ENCODE measurements at regions not wholly inside any gene's neighbourhood (a gene's known extent, or its start where the extent isn't known, plus 50 kb on each side); places are given as distances from the start of the nearest gene placed in this dataset.

- Histone ChIP-seq H3K14ac (ENCODE audit: insufficient read depth, low read length) (no peak overlapping the region), H3K79me1 (ENCODE audit: insufficient read depth, low read depth, low read length, poor library complexity, severe bottlenecking) (no peaks in the 10 kb centered on the region), H3K9me3 (ENCODE audit: control insufficient read depth, low read depth, low read length) (no peaks in the 10 kb centered on the region), H3T11ph (ENCODE audit: low read length) (no peak overlapping the region), H2BK15ac (ENCODE audit: low read depth, low read length) (no peak overlapping the region), H2BK5ac (ENCODE audit: insufficient read length, low read length) (no peak overlapping the region), H2AFZ (ENCODE audit: low read length) (no peak overlapping the region), H3K18ac (ENCODE audit: insufficient read length, low read depth, low read length) (no peak overlapping the region), H3K23ac (ENCODE audit: insufficient read length, low read depth, low read length) (no peak overlapping the region), H3K27ac (ENCODE audit: insufficient read length, low read depth, low read length) (no peak overlapping the region), H3K4ac (ENCODE audit: low read depth, low read length) (no peak overlapping the region), H3K9ac (ENCODE audit: extremely low read depth, insufficient read length, low read length) (no peak overlapping the region), H2BK12ac (ENCODE audit: insufficient read length, low read depth, low read length) (no peak overlapping the region), H3K79me2 (ENCODE audit: insufficient read depth, low read length) (no peaks in the 10 kb centered on the region), H4K20me1 (ENCODE audit: control insufficient read depth, insufficient read depth, insufficient read length) (no peaks in the 10 kb centered on the region), H2BK20ac (ENCODE audit: low read depth, low read length, poor library complexity, severe bottlenecking) (no peak overlapping the region), H4K8ac (replicated peaks; ENCODE audit: insufficient read length, low read depth, low read length) (no peak overlapping the region), H4K5ac (ENCODE audit: insufficient read length, low read depth, low read length) (no peak overlapping the region), H3K56ac (ENCODE audit: insufficient read length, low read depth, low read length) (no peak overlapping the region), H3K4me1 (ENCODE audit: insufficient read depth, low read length) (no peaks in the 10 kb centered on the region), H4K91ac (ENCODE audit: insufficient read length, low read depth, low read length) (no peak overlapping the region), H3K4me2 (ENCODE audit: insufficient read depth, insufficient read length, low read length) (no peak overlapping the region), H3K23me2 (ENCODE audit: insufficient read length, low read depth, low read length, poor library complexity, severe bottlenecking) (no peaks in the 10 kb centered on the region), H3K27me3 (ENCODE audit: insufficient read depth, low read length) (no peaks in the 10 kb centered on the region), H2BK120ac (ENCODE audit: low read depth, low read length, poor library complexity, severe bottlenecking) (no peak overlapping the region), H2AK5ac (ENCODE audit: insufficient read length, low read length) (no peak overlapping the region)
- no CpG with 5 or more reads among the region's 2 CpGs for WGBS (ENCODE audit: extremely low coverage, insufficient read length, low lambda C conversion rate)
- H3K9me3 Mint-ChIP-seq: no peaks in the 10 kb centered on the region
- no peaks in the 10 kb centered on the region for H3K36me3 Mint-ChIP-seq (ENCODE audit: insufficient read depth in 1 of 3, low read depth in 3 of 3)
- H3K27me3 Mint-ChIP-seq (ENCODE audit: low read depth): no peaks in the 10 kb centered on the region
- H3K4me3 Mint-ChIP-seq: no peak overlapping the region
- H3K4me1 Mint-ChIP-seq: peaks cover 0 to 4% of the 10 kb centered on the region in 2 experiments; a peak in 1 of 4 replicates
- TF ChIP-seq, protein P1, sequence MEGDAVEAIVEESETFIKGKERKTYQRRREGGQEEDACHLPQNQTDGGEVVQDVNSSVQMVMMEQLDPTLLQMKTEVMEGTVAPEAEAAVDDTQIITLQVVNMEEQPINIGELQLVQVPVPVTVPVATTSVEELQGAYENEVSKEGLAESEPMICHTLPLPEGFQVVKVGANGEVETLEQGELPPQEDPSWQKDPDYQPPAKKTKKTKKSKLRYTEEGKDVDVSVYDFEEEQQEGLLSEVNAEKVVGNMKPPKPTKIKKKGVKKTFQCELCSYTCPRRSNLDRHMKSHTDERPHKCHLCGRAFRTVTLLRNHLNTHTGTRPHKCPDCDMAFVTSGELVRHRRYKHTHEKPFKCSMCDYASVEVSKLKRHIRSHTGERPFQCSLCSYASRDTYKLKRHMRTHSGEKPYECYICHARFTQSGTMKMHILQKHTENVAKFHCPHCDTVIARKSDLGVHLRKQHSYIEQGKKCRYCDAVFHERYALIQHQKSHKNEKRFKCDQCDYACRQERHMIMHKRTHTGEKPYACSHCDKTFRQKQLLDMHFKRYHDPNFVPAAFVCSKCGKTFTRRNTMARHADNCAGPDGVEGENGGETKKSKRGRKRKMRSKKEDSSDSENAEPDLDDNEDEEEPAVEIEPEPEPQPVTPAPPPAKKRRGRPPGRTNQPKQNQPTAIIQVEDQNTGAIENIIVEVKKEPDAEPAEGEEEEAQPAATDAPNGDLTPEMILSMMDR (conservative IDR thresholded peaks at IDR 0.05): no peak
- H3K27ac Mint-ChIP-seq: no peak overlapping the region
- no peak for DNase-seq
Measured at GRCh38 chr3:74033806-74034205, 409.1 kb upstream of the PDZRN3 start.

All from H9 (cell line).